MV-4-11 (cell line): ENCODE measurements at regions not wholly inside any gene's neighbourhood (a gene's known extent, or its start where the extent isn't known, plus 50 kb on each side); places are given as distances from the start of the nearest gene placed in this dataset.
"Not testable (repeated sequence)": the region's sequence is repeated elsewhere in the genome, so short reads cannot be mapped to it uniquely, and the experiment has no call there.

Experiments
- DNase-seq: peaks from one replicate; lab custom pipeline; 2025; lab: John Stamatoyannopoulos, UW

- peak; percentile 77 for DNase-seq
These were observed 130.2 kb downstream of the GPR37 start for GRCh38 chr7:124635416-124635815.

GRCh38 chr7:124633740-124634139 lies 131.9 kb downstream of the GPR37 start:
- no peak for DNase-seq

GRCh38 chr7:124630395-124630794 lies 135.2 kb downstream of the GPR37 start:
- DNase-seq: no peak

GRCh38 chr7:124618871-124619270 lies 146.7 kb downstream of the GPR37 start:
- DNase-seq: no peak

GRCh38 chr7:124618051-124618450 lies 147.5 kb downstream of the GPR37 start:
- DNase-seq: not testable (repeated sequence)

- no peak for DNase-seq
These were observed 162.5 kb downstream of the GPR37 start for GRCh38 chr7:124603066-124603465.

GRCh38 chr7:124597509-124597908 lies 168.1 kb downstream of the GPR37 start:
- no peak for DNase-seq

- DNase-seq: no peak
These were observed 168.7 kb downstream of the GPR37 start for GRCh38 chr7:124596881-124597280.

- DNase-seq: no peak
These were observed 174.8 kb downstream of the GPR37 start for GRCh38 chr7:124590814-124591213.

GRCh38 chr7:124577256-124577655 lies 188.3 kb downstream of the GPR37 start:
- no peak for DNase-seq

- DNase-seq: no peak
These were observed 190.4 kb downstream of the GPR37 start for GRCh38 chr7:124575176-124575575.

GRCh38 chr7:124570558-124570957 lies 195.0 kb downstream of the GPR37 start:
- no peak for DNase-seq

GRCh38 chr7:124566583-124566982 lies 199.0 kb downstream of the GPR37 start:
- no peak for DNase-seq

GRCh38 chr7:124557587-124557986 lies 208.0 kb downstream of the GPR37 start:
- no peak for DNase-seq

GRCh38 chr7:124557101-124557500 lies 208.5 kb downstream of the GPR37 start:
- no peak for DNase-seq

GRCh38 chr7:124553502-124553901 lies 212.1 kb downstream of the GPR37 start:
- DNase-seq: no peak

- no peak for DNase-seq
These were observed 213.4 kb downstream of the GPR37 start for GRCh38 chr7:124552217-124552616.

- no peak for DNase-seq
These were observed 215.6 kb downstream of the GPR37 start for GRCh38 chr7:124550036-124550435.

GRCh38 chr7:124542476-124542875 lies 223.1 kb downstream of the GPR37 start:
- no peak for DNase-seq

- DNase-seq: no peak
These were observed 229.3 kb downstream of the GPR37 start for GRCh38 chr7:124536156-124536762.

- DNase-seq: no peak
These were observed 233.4 kb downstream of the GPR37 start for GRCh38 chr7:124532166-124532565.

GRCh38 chr7:124516911-124517310 lies 248.7 kb downstream of the GPR37 start:
- no peak for DNase-seq

GRCh38 chr7:124515106-124515830 lies 250.3 kb downstream of the GPR37 start:
- no peak for DNase-seq

- DNase-seq: no peak
These were observed 251.1 kb downstream of the GPR37 start for GRCh38 chr7:124514471-124514870.
